ENCODE measurements at regions not wholly inside any gene's neighbourhood (a gene's known extent, or its start where the extent isn't known, plus 50 kb on each side); places are given as distances from the start of the nearest gene placed in this dataset.

DNA sequence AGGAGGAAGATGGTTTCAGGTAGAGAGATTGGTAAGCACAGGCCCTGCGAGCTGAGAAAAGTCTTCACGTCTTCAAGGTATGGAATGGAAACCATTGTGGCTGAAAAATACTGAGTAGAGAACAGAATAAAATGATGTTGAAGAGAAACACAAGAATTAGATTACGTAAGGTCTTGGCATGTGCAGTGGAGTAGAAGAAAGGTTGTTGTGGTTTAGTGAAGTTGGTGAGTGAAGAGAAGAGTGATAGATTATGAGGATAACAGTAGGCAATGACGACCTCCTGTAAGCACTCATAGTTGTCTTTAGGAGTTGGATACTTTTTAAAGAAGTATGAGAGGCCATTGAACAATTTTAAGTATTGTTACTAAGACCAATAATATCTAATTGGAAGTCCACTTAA, 642.6 kb downstream of the PCDH7 start:
- TF ChIP-seq, protein P1, sequence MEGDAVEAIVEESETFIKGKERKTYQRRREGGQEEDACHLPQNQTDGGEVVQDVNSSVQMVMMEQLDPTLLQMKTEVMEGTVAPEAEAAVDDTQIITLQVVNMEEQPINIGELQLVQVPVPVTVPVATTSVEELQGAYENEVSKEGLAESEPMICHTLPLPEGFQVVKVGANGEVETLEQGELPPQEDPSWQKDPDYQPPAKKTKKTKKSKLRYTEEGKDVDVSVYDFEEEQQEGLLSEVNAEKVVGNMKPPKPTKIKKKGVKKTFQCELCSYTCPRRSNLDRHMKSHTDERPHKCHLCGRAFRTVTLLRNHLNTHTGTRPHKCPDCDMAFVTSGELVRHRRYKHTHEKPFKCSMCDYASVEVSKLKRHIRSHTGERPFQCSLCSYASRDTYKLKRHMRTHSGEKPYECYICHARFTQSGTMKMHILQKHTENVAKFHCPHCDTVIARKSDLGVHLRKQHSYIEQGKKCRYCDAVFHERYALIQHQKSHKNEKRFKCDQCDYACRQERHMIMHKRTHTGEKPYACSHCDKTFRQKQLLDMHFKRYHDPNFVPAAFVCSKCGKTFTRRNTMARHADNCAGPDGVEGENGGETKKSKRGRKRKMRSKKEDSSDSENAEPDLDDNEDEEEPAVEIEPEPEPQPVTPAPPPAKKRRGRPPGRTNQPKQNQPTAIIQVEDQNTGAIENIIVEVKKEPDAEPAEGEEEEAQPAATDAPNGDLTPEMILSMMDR (IDR thresholded peaks at IDR 0.05; ENCODE audit: control insufficient read depth, extremely low read depth, insufficient read depth), result no peak

DNA sequence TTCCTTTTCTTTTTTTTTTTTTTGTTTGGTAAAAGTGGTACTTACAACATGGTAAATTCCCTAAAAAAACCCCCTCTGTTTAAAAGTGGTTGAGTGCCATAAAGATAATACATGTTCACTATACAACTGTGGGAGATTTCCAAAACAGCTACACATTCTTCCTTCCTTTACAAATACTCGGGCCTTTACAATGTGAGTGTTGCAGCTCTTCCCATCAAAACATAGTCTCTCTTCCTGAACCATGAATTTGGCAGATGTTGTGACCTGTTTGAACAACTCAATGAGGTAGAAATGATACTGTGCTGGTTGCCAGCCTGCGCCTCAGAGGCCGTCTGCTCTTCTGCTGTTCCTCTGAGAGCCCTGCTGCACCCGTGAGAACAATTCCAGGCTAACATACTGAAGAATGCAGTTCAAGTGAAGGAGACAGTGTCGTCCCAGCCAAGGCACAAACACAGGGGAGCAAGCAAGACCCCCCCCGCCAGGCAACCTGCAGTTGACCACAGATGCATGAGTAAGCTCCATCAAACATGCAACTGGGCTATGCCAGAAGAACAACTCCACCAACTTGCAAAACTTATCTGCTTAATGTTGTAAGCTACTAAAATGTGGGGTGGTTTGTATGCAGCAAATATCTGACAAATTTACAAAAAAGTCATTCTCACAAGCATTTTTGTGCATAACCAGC, 645.0 kb downstream of the PCDH7 start:
- TF ChIP-seq, protein P1 (IDR thresholded peaks at IDR 0.05; ENCODE audit: control insufficient read depth, extremely low read depth, insufficient read depth), result no peak
- H3K4me3 ChIP-seq (ENCODE audit: low read depth, low read length), result no peak overlapping the region
- DNase-seq (ENCODE audit: low read depth), result no peak

More for the DNA sequence above, 642.6 kb downstream of the PCDH7 start:
- H3K4me3 ChIP-seq (ENCODE audit: low read depth, low read length), result no peak overlapping the region
- no peak for DNase-seq (ENCODE audit: low read depth)

DNA sequence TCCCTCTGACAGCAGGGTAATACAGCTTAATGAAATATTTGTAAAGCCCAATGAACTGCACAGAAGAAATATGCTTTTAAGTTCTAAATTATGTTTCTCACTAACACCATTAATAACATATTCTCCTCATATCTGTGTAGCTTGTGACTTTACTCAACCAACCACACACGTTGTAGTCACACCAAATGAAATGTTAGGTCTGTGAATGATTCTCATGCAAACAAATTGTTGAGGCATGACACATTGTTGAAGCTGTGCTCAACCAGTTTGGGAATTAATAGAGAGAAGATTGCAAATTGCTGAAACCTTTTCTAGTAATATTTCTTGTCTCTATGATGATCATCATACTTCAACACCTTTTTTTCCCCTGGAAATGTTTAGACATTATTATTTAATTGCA, 645.9 kb downstream of the PCDH7 start:
- no peak for DNase-seq (ENCODE audit: low read depth)
- H3K4me3 ChIP-seq (ENCODE audit: low read depth, low read length), result no peak overlapping the region
- TF ChIP-seq, protein P1 (IDR thresholded peaks at IDR 0.05; ENCODE audit: control insufficient read depth, extremely low read depth, insufficient read depth), result no peak

DNA sequence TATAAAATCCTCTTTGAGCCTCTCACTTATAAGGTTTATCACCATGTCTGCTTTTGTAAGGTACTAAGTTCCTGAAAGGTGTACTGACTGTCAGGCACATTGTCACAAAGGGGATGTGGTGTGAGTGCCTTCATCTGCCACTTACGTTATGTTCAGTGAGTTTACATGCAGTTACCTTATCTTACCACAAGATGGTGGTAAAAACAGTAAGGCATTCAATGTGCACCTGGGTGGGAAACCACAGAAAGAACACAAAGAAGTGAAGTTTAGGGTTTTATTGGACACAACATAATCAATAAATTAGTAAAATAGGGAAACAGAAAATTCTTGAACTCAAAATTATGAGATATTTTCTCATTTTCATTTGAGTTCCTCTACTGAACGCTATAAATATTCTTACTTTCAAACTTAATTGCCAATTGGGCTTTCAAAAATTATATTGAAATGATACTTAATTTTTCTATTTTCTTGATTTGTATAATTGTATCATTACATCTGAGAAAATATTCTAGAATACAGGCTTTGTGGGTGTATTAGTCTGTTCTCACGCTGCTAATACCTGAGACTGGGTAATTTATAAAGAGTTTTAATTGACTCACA, 650.8 kb downstream of the PCDH7 start:
- DNase-seq (ENCODE audit: low read depth), result no peak
- H3K4me3 ChIP-seq (ENCODE audit: low read depth, low read length), result no peak overlapping the region
- TF ChIP-seq, protein P1 (IDR thresholded peaks at IDR 0.05; ENCODE audit: control insufficient read depth, extremely low read depth, insufficient read depth), result peak; percentile 88

DNA sequence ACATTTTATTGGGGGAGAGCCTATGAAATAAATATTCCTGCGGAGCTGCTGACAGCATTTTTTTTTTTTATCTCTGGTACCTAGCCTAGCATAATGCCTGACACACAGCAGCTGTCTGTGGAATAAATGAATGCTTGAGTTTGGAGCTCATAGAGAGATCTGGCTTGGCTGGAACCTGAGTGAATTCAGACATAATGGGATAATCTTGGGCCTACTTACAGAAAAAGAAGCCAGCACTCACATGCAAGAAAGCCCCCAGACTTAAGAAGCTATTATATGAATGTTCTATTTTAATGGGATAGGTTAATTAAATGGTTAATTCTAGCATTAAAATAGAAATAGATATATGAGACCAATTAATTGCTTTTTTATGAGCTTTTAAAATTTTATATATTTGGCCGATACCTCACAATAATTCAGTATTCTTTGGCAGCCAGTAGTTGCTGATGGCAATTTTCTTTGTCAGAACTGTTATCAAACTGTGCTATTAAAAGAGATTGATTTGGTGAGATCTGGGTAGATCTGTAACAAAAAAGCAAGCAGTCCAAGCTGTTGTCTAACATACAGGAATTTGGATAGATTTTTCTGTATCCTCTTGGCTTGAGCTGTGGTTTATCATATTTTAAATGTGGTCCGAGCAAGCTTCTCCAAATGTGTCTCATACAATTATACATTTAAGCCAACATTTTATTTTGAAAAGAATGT, 654.2 kb downstream of the PCDH7 start:
- DNase-seq (ENCODE audit: low read depth), result no peak
- TF ChIP-seq, protein P1 (IDR thresholded peaks at IDR 0.05; ENCODE audit: control insufficient read depth, extremely low read depth, insufficient read depth), result no peak
- no peak overlapping the region for H3K4me3 ChIP-seq (ENCODE audit: low read depth, low read length)

DNA sequence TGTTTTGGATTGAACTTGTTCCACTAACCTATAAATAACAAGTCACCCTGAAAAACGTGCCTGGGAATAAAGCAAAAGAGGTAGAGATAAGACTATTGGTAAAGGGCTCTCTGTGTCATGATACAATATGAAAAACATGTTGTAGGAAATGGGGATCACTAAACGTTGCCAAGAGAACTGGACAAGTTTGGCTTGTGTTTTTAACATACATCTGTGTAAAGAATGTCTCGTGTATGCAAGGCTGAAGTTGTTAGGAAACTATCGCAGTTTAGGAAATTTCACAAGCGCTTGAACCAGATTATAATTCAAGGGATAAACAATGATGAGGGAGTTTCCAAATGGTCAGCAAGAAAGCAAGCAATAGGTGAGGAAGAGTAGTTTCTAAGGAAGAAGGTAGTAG, 655.8 kb downstream of the PCDH7 start:
- no peak overlapping the region for H3K4me3 ChIP-seq (ENCODE audit: low read depth, low read length)
- TF ChIP-seq, protein P1 (IDR thresholded peaks at IDR 0.05; ENCODE audit: control insufficient read depth, extremely low read depth, insufficient read depth), result no peak
- no peak for DNase-seq (ENCODE audit: low read depth)

All from LNCaP clone FGC (cell line).